ENCODE measurements at regions not wholly inside any gene's neighbourhood (a gene's known extent, or its start where the extent isn't known, plus 50 kb on each side); places are given as distances from the start of the nearest gene placed in this dataset.

DNA sequence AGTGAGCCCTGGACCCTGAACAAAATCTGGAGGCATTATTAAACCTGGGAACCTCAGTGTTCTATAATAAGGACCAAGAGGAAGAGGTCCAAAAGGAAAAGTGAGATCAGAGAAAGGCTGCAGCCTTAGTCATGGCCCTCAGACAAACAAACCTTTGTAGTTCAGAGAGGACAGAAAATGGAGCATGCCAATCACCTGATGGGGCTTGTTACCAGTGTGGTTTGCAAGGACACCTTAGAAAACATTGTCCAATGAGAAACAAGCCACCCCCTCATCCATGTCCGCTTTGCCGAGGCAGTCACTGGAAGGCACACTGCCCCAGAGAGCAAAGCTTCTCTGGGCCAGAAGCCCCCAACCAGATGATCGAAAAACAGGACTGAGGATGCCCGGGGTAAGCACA is 254.8 kb downstream of the CDH10 start:
- TF ChIP-seq CTCF (conservative IDR thresholded peaks at IDR 0.05 in 1 of 2, IDR thresholded peaks at IDR 0.05 in 1 of 2; ENCODE audit: low read depth in 1 of 2, low read length in 2 of 2) (no peak), EZH2 (IDR thresholded peaks at IDR 0.05; ENCODE audit: low read length, missing control alignments) (no peak)

All from fibroblast of lung (primary cell).